Duodenal mucosa (tissue), 2 donors: ENCODE measurements at regions not wholly inside any gene's neighbourhood (a gene's known extent, or its start where the extent isn't known, plus 50 kb on each side); places are given as distances from the start of the nearest gene placed in this dataset.

Source experiments
- H3K27ac ChIP-seq: one replicate; pipeline ENCODE4 v1.7.0; 2013; ENCODE audit warnings: low read depth, low read length
- H3K27me3 ChIP-seq, 2 donors: one replicate each; pipeline ENCODE4 v1.7.0; 2013; ENCODE audit warnings: low read length in 2 of 2, control low read depth in 1 of 2; ENCODE audit not compliant: insufficient read depth in 2 of 2, control insufficient read depth in 1 of 2
- H3K36me3 ChIP-seq, 2 donors: one replicate each; pipeline ENCODE4 v1.7.0; 2013; ENCODE audit warnings: low read length in 2 of 2, control low read depth in 1 of 2; ENCODE audit not compliant: insufficient read depth in 2 of 2, control insufficient read depth in 1 of 2
- H3K4me1 ChIP-seq, 2 donors: one replicate each; pipeline ENCODE4 v1.7.0; 2013; ENCODE audit warnings: low read length in 2 of 2, control low read depth in 1 of 2; ENCODE audit not compliant: insufficient read depth in 2 of 2, control insufficient read depth in 1 of 2
- H3K4me3 ChIP-seq, 2 donors: one replicate each; pipeline ENCODE4 v1.7.0; 2013; ENCODE audit warnings: low read length in 2 of 2, low read depth in 1 of 2
- H3K9ac ChIP-seq, 2 donors: one replicate each; pipeline ENCODE4 v1.7.0; 2013; ENCODE audit warnings: low read length in 2 of 2, low read depth in 1 of 2
- H3K9me3 ChIP-seq, 2 donors: one replicate each; pipeline ENCODE4 v1.7.0; 2013; ENCODE audit warnings: low read length in 2 of 2, control low read depth in 1 of 2; ENCODE audit not compliant: control insufficient read depth in 1 of 2

- H3K9ac ChIP-seq, result no peak overlapping the region
- H3K36me3 ChIP-seq, result no peaks in the 10 kb centered on the region
- H3K27ac ChIP-seq, result no peak overlapping the region
- no peak overlapping the region for H3K4me3 ChIP-seq
- H3K9me3 ChIP-seq, result no peaks in the 10 kb centered on the region
- H3K4me1 ChIP-seq, result no peaks in the 10 kb centered on the region
- no peaks in the 10 kb centered on the region for H3K27me3 ChIP-seq
These were observed 323.9 kb downstream of the GADD45G start for GRCh38 chr9:89928521-89929275.

- Histone ChIP-seq H3K36me3 (no peaks in the 10 kb centered on the region), H3K4me3 (no peak overlapping the region), H3K27ac (no peak overlapping the region), H3K27me3 (no peaks in the 10 kb centered on the region), H3K9me3 (no peaks in the 10 kb centered on the region), H3K9ac (no peak overlapping the region), H3K4me1 (no peaks in the 10 kb centered on the region)
These were observed 324.5 kb downstream of the GADD45G start for GRCh38 chr9:89929315-89929672.

- no peak overlapping the region for H3K4me3 ChIP-seq
- H3K27me3 ChIP-seq, result no peaks in the 10 kb centered on the region
- no peak overlapping the region for H3K27ac ChIP-seq
- no peaks in the 10 kb centered on the region for H3K36me3 ChIP-seq
- H3K4me1 ChIP-seq, result no peaks in the 10 kb centered on the region
- H3K9me3 ChIP-seq, result no peaks in the 10 kb centered on the region
- H3K9ac ChIP-seq, result no peak overlapping the region
These were observed 325.1 kb downstream of the GADD45G start for GRCh38 chr9:89929673-89930480.

- Histone ChIP-seq H3K36me3 (no peaks in the 10 kb centered on the region), H3K9ac (no peak overlapping the region), H3K4me3 (no peak overlapping the region)
These were observed 328.8 kb downstream of the GADD45G start for GRCh38 chr9:89933578-89933977.

GRCh38 chr9:89935115-89935514 is 330.3 kb downstream of the GADD45G start:
- Histone ChIP-seq H3K36me3 (no peaks in the 10 kb centered on the region), H3K27me3 (peaks cover 0 to 5% of the 10 kb centered on the region in 2 donors), H3K4me3 (no peak overlapping the region), H3K4me1 (no peaks in the 10 kb centered on the region), H3K9ac (no peak overlapping the region), H3K9me3 (no peaks in the 10 kb centered on the region), H3K27ac (no peak overlapping the region)

More at GRCh38 chr9:89933578-89933977, 328.8 kb downstream of the GADD45G start:
- Histone ChIP-seq H3K9me3 (no peaks in the 10 kb centered on the region), H3K27ac (no peak overlapping the region), H3K4me1 (no peaks in the 10 kb centered on the region), H3K27me3 (no peaks in the 10 kb centered on the region)

GRCh38 chr9:89935801-89936200 is 331.0 kb downstream of the GADD45G start:
- H3K9ac ChIP-seq, result no peak overlapping the region
- H3K4me1 ChIP-seq, result no peaks in the 10 kb centered on the region
- H3K27me3 ChIP-seq, result peaks cover 0 to 5% of the 10 kb centered on the region in 2 donors
- no peak overlapping the region for H3K27ac ChIP-seq
- no peaks in the 10 kb centered on the region for H3K36me3 ChIP-seq
- no peaks in the 10 kb centered on the region for H3K9me3 ChIP-seq
- no peak overlapping the region for H3K4me3 ChIP-seq

- Histone ChIP-seq H3K4me1 (no peaks in the 10 kb centered on the region), H3K4me3 (no peak overlapping the region), H3K27ac (no peak overlapping the region), H3K9ac (no peak overlapping the region), H3K9me3 (no peaks in the 10 kb centered on the region), H3K36me3 (no peaks in the 10 kb centered on the region), H3K27me3 (peaks cover 0 to 5% of the 10 kb centered on the region in 2 donors)
These were observed 332.2 kb downstream of the GADD45G start for GRCh38 chr9:89937051-89937450.

- no peaks in the 10 kb centered on the region for H3K4me1 ChIP-seq
- no peak overlapping the region for H3K9ac ChIP-seq
- no peak overlapping the region for H3K27ac ChIP-seq
- H3K36me3 ChIP-seq, result no peaks in the 10 kb centered on the region
- H3K4me3 ChIP-seq, result no peak overlapping the region
- peaks cover 0 to 5% of the 10 kb centered on the region in 2 donors for H3K27me3 ChIP-seq
- no peaks in the 10 kb centered on the region for H3K9me3 ChIP-seq
These were observed 334.4 kb downstream of the GADD45G start for GRCh38 chr9:89939181-89939580.

- Histone ChIP-seq H3K4me3 (no peak overlapping the region), H3K9me3 (no peaks in the 10 kb centered on the region), H3K4me1 (no peaks in the 10 kb centered on the region), H3K9ac (no peak overlapping the region), H3K27ac (no peak overlapping the region), H3K36me3 (no peaks in the 10 kb centered on the region), H3K27me3 (peaks cover 0 to 5% of the 10 kb centered on the region in 2 donors)
These were observed 334.9 kb downstream of the GADD45G start for GRCh38 chr9:89939626-89940292.

- no peak overlapping the region for H3K4me3 ChIP-seq
- peaks cover 0 to 5% of the 10 kb centered on the region in 2 donors for H3K27me3 ChIP-seq
- no peak overlapping the region for H3K27ac ChIP-seq
- H3K4me1 ChIP-seq, result no peaks in the 10 kb centered on the region
- H3K9me3 ChIP-seq, result no peaks in the 10 kb centered on the region
- H3K36me3 ChIP-seq, result no peaks in the 10 kb centered on the region
- H3K9ac ChIP-seq, result no peak overlapping the region
These were observed 335.8 kb downstream of the GADD45G start for GRCh38 chr9:89940625-89941024.
